SHP77 treated with DMSO at 0.1 percent for 48 hours (cell line): ENCODE measurements at regions not wholly inside any gene's neighbourhood (a gene's known extent, or its start where the extent isn't known, plus 50 kb on each side); places are given as distances from the start of the nearest gene placed in this dataset.
"Not testable (repeated sequence)": the region's sequence is repeated elsewhere in the genome, so short reads cannot be mapped to it uniquely, and the experiment has no call there.

Source experiments
- DNase-seq: peaks from one replicate; lab custom pipeline; 2025; lab: John Stamatoyannopoulos, UW

GRCh38 chr4:174183259-174183658 lies 100.2 kb downstream of the FBXO8 start:
- DNase-seq: no peak

GRCh38 chr4:174181827-174182226 lies 101.6 kb downstream of the FBXO8 start:
- no peak for DNase-seq

- no peak for DNase-seq
These were observed 105.9 kb downstream of the FBXO8 start for GRCh38 chr4:174177536-174177935.

GRCh38 chr4:174175836-174176235 lies 107.6 kb downstream of the FBXO8 start:
- not testable (repeated sequence) for DNase-seq

- no peak for DNase-seq
These were observed 110.1 kb downstream of the FBXO8 start for GRCh38 chr4:174173360-174173759.

GRCh38 chr4:174172274-174172673 lies 111.2 kb downstream of the FBXO8 start:
- DNase-seq: no peak

GRCh38 chr4:174170906-174171305 lies 112.6 kb downstream of the FBXO8 start:
- no peak for DNase-seq

GRCh38 chr4:174170091-174170490 lies 113.4 kb downstream of the FBXO8 start:
- DNase-seq: no peak

- DNase-seq: no peak
These were observed 126.3 kb downstream of the FBXO8 start for GRCh38 chr4:174157106-174157607.

- peak; percentile 46 for DNase-seq
These were observed 127.1 kb downstream of the FBXO8 start for GRCh38 chr4:174156239-174156826.

- peak; percentile 24 for DNase-seq
These were observed 129.1 kb downstream of the FBXO8 start for GRCh38 chr4:174154215-174154854.

- no peak for DNase-seq
These were observed 130.6 kb downstream of the FBXO8 start for GRCh38 chr4:174152717-174153466.

GRCh38 chr4:174147863-174148262 lies 135.6 kb downstream of the FBXO8 start:
- DNase-seq: no peak

GRCh38 chr4:174144106-174144505 lies 139.4 kb downstream of the FBXO8 start:
- DNase-seq: no peak

- DNase-seq: no peak
These were observed 141.6 kb downstream of the FBXO8 start for GRCh38 chr4:174141876-174142275.

GRCh38 chr4:174138616-174139015 lies 144.9 kb downstream of the FBXO8 start:
- no peak for DNase-seq

- DNase-seq: no peak
These were observed 145.8 kb downstream of the FBXO8 start for GRCh38 chr4:174137698-174138097.

GRCh38 chr4:174135936-174136406 lies 147.5 kb downstream of the FBXO8 start:
- no peak for DNase-seq

- DNase-seq: no peak
These were observed 147.9 kb downstream of the FBXO8 start for GRCh38 chr4:174135530-174135929.

GRCh38 chr4:174134361-174134760 lies 149.1 kb downstream of the FBXO8 start:
- DNase-seq: no peak

GRCh38 chr4:174133551-174133950 lies 149.9 kb downstream of the FBXO8 start:
- no peak for DNase-seq

- no peak for DNase-seq
These were observed 151.6 kb downstream of the FBXO8 start for GRCh38 chr4:174131901-174132300.

GRCh38 chr4:174122705-174123104 lies 160.8 kb downstream of the FBXO8 start:
- no peak for DNase-seq
